NCI-H2196 treated with DMSO at 0.1 percent for 48 hours (cell line): ENCODE measurements at regions not wholly inside any gene's neighbourhood (a gene's known extent, or its start where the extent isn't known, plus 50 kb on each side); places are given as distances from the start of the nearest gene placed in this dataset.

ENCODE experiments used
- DNase-seq: peaks from one replicate; lab custom pipeline; 2025; ENCODE audit not compliant: unreplicated experiment; lab: John Stamatoyannopoulos, UW

GRCh38 chr6:163663575-163663974 is 249.1 kb downstream of the QKI start:
- no peak for DNase-seq

GRCh38 chr6:163662604-163663225 is 248.2 kb downstream of the QKI start:
- DNase-seq, result no peak

GRCh38 chr6:163661272-163661671 is 246.8 kb downstream of the QKI start:
- no peak for DNase-seq

- no peak for DNase-seq
Observed at GRCh38 chr6:163659803-163660202, 245.3 kb downstream of the QKI start.

GRCh38 chr6:163655217-163656121 is 241.0 kb downstream of the QKI start:
- DNase-seq, result no peak

- DNase-seq, result no peak
Observed at GRCh38 chr6:163651915-163652668, 237.6 kb downstream of the QKI start.

GRCh38 chr6:163651426-163651825 is 236.9 kb downstream of the QKI start:
- DNase-seq, result no peak

- DNase-seq, result no peak
Observed at GRCh38 chr6:163648868-163649267, 234.3 kb downstream of the QKI start.

GRCh38 chr6:163647624-163648023 is 233.1 kb downstream of the QKI start:
- DNase-seq, result no peak

GRCh38 chr6:163646866-163647265 is 232.3 kb downstream of the QKI start:
- no peak for DNase-seq

- DNase-seq, result no peak
Observed at GRCh38 chr6:163646133-163646532, 231.6 kb downstream of the QKI start.

GRCh38 chr6:163645560-163645959 is 231.0 kb downstream of the QKI start:
- DNase-seq, result no peak

GRCh38 chr6:163643866-163644265 is 229.3 kb downstream of the QKI start:
- DNase-seq, result no peak

GRCh38 chr6:163641706-163642105 is 227.2 kb downstream of the QKI start:
- no peak for DNase-seq

- no peak for DNase-seq
Observed at GRCh38 chr6:163640641-163641040, 226.1 kb downstream of the QKI start.

- no peak for DNase-seq
Observed at GRCh38 chr6:163637524-163637923, 223.0 kb downstream of the QKI start.

GRCh38 chr6:163635731-163636364 is 221.3 kb downstream of the QKI start:
- no peak for DNase-seq

- DNase-seq, result no peak
Observed at GRCh38 chr6:163635315-163635714, 220.8 kb downstream of the QKI start.

- peak; percentile 13 for DNase-seq
Observed at GRCh38 chr6:163634211-163635171, 220.0 kb downstream of the QKI start.

- DNase-seq, result no peak
Observed at GRCh38 chr6:163630991-163631390, 216.5 kb downstream of the QKI start.
